GM06990 (cell line): ENCODE measurements at regions not wholly inside any gene's neighbourhood (a gene's known extent, or its start where the extent isn't known, plus 50 kb on each side); places are given as distances from the start of the nearest gene placed in this dataset.

Source experiments
- DNase-seq: peaks from one replicate; pipeline ENCODE4 v3.0.0-alpha.2; 2011; ENCODE audit not compliant: insufficient read length; ENCODE audit errors: extremely low read depth
- H3K27me3 ChIP-seq: replicated peaks from 2 replicates; pipeline ENCODE4 v1.6.0; 2011; ENCODE audit warnings: low read length; ENCODE audit not compliant: control insufficient read depth, insufficient read depth
- H3K36me3 ChIP-seq: 2 replicates; pipeline ENCODE4 v1.5.1; 2011; ENCODE audit warnings: low read length; ENCODE audit not compliant: control insufficient read depth, insufficient read depth
- H3K4me3 ChIP-seq: replicated peaks from 2 replicates; pipeline ENCODE4 v1.5.1; 2011; ENCODE audit warnings: low read depth, mild to moderate bottlenecking, control low read depth, low read length
- CTCF ChIP-seq: IDR thresholded peaks from 2 replicates; pipeline ENCODE4 v1.5.1; 2011; ENCODE audit warnings: low read length, control low read depth, mild to moderate bottlenecking, inconsistent platforms; ENCODE audit not compliant: insufficient read depth, poor library complexity, severe bottlenecking

GRCh38 chr6:51411496-51412125 is 592.9 kb downstream of the TFAP2B start:
- no peaks in the 10 kb centered on the region for H3K36me3 ChIP-seq
- H3K27me3 ChIP-seq, result no peaks in the 10 kb centered on the region
- TF ChIP-seq CTCF, result no peak
- DNase-seq, result no peak
- no peak overlapping the region for H3K4me3 ChIP-seq

- TF ChIP-seq CTCF, result no peak
- H3K27me3 ChIP-seq, result no peaks in the 10 kb centered on the region
- H3K36me3 ChIP-seq, result no peaks in the 10 kb centered on the region
- no peak for DNase-seq
- no peak overlapping the region for H3K4me3 ChIP-seq
Measured at GRCh38 chr6:51414361-51414760, 595.7 kb downstream of the TFAP2B start.

- Histone ChIP-seq H3K4me3 (no peak overlapping the region), H3K36me3 (no peaks in the 10 kb centered on the region), H3K27me3 (no peaks in the 10 kb centered on the region)
- DNase-seq, result no peak
- TF ChIP-seq CTCF, result no peak
Measured at GRCh38 chr6:51415501-51415900, 596.8 kb downstream of the TFAP2B start.

GRCh38 chr6:51429017-51429712 is 610.5 kb downstream of the TFAP2B start:
- no peaks in the 10 kb centered on the region for H3K27me3 ChIP-seq
- no peak for TF ChIP-seq CTCF
- H3K36me3 ChIP-seq, result no peaks in the 10 kb centered on the region
- H3K4me3 ChIP-seq, result no peak overlapping the region
- DNase-seq, result no peak

- H3K36me3 ChIP-seq, result no peaks in the 10 kb centered on the region
- H3K4me3 ChIP-seq, result no peak overlapping the region
- no peak for DNase-seq
- no peaks in the 10 kb centered on the region for H3K27me3 ChIP-seq
- TF ChIP-seq CTCF, result no peak
Measured at GRCh38 chr6:51430589-51430988, 611.9 kb downstream of the TFAP2B start.
